Stimulated activated CD8-positive, alpha-beta memory T cell treated with anti-CD3 and anti-CD28 coated beads, Interleukin-2, amount 100 ng/mL, for 1 hour (primary cell): ENCODE measurements at regions not wholly inside any gene's neighbourhood (a gene's known extent, or its start where the extent isn't known, plus 50 kb on each side); places are given as distances from the start of the nearest gene placed in this dataset.

Experiments
- DNase-seq, 2 donors: peaks; one replicate each; pipeline ENCODE4 v3.0.0-alpha.2; 2020; ENCODE audit warnings: low read depth in 2 of 2

DNA sequence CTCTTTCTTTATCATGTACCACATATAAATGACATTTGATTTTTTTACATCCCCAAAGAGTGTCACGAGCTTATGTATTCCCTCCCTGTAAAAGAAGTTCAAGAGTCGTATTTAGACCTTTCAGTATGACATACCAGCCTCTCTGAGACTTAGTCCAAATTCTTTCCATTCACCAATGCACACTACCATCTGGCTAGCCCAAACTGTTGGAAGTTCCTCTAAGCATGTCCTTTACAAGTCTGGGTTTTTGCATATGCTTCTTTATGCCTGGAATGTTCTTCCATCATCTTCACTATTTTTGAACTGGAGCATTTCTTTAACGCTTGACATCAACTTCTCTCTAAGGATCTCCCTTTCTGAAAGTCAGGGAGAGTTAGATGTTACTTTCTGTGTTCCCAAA, 68.5 kb upstream of the RGS6 start:
- DNase-seq = no peak
